Ovary (tissue), 7 donors: ENCODE measurements at regions not wholly inside any gene's neighbourhood (a gene's known extent, or its start where the extent isn't known, plus 50 kb on each side); places are given as distances from the start of the nearest gene placed in this dataset.

Source experiments
- DNase-seq, 5 donors: peaks; one replicate each; pipeline ENCODE4 v3.0.0-alpha.2; 2019 to 2020
- H3K27ac ChIP-seq, 2 donors: fragments of 200-600 bp; one replicate each; pipeline versions ENCODE4 v1.5.1 to v1.8.0; 2019 to 2022
- H3K27me3 ChIP-seq: fragments of 200-600 bp; one replicate; pipeline ENCODE4 v1.8.0; 2022
- H3K36me3 ChIP-seq: fragments of 200-600 bp; sonication (generic); one replicate; pipeline ENCODE4 v1.5.1; 2019
- H3K4me1 ChIP-seq: one replicate; pipeline ENCODE4 v1.8.1; 2013; ENCODE audit warnings: mild to moderate bottlenecking, moderate library complexity; ENCODE audit not compliant: insufficient read depth
- H3K4me3 ChIP-seq: fragments of 200-600 bp; sonication (generic); one replicate; pipeline ENCODE4 v1.5.1; 2017
- H3K9me3 ChIP-seq, 2 donors: fragments of 200-600 bp in 1 of 2; sonication (generic) in 1 of 2; one replicate each; pipeline versions ENCODE4 v1.5.1 to v1.8.1; 2013 to 2019; ENCODE audit warnings: mild to moderate bottlenecking in 1 of 2, moderate library complexity in 1 of 2
- CTCF ChIP-seq, 3 donors: fragments of 450-650 bp in 2 of 3; fragments of 200-600 bp in 1 of 3; IDR thresholded peaks; one replicate each; pipeline versions ENCODE4 v1.5.1 to v1.8.0; 2016 to 2022; ENCODE audit warnings: antibody characterized with exemption in 3 of 3, mild to moderate bottlenecking in 1 of 3
- EP300 ChIP-seq: sonication (generic); formaldehyde crosslinking; IDR thresholded peaks from one replicate; pipeline ENCODE4 v1.6.1; 2017; ENCODE audit warnings: antibody characterized with exemption
- POLR2A ChIP-seq: fragments of 450-650 bp; IDR thresholded peaks from one replicate; pipeline ENCODE4 v1.6.1; 2017; ENCODE audit warnings: antibody characterized with exemption, mild to moderate bottlenecking, moderate library complexity
- WGBS, 3 donors: extraction: QIAGEN DNeasy Blood & Tissue Kit in 1 of 3; methylation state at CpG; one replicate each; pipeline versions ENCODE4 v1.1.5 to v1.1.7; 2013 to 2017; 5-methylcytosine and 5-hydroxymethylcytosine counted together
- intact Hi-C, 4 donors: fragments of 100-400 bp; cut with DNase I; formaldehyde crosslinking; loops; one replicate each; pipeline versions ENCODE4 v1.11.0 to v1.15.1; 2022 to 2023
- donor health status: DM: no; HTN: no; CAD: no; lungs with moderate emphysema.
- donor health status: DM: no; HTN: no; CAD: no.
- donor health status: Bipolar disorder and iron deficiency.
- donor health status: DM: no; HTN: no; CAD: no.
- donor health status: DM: yes; HTN: yes; CAD: no.

DNA sequence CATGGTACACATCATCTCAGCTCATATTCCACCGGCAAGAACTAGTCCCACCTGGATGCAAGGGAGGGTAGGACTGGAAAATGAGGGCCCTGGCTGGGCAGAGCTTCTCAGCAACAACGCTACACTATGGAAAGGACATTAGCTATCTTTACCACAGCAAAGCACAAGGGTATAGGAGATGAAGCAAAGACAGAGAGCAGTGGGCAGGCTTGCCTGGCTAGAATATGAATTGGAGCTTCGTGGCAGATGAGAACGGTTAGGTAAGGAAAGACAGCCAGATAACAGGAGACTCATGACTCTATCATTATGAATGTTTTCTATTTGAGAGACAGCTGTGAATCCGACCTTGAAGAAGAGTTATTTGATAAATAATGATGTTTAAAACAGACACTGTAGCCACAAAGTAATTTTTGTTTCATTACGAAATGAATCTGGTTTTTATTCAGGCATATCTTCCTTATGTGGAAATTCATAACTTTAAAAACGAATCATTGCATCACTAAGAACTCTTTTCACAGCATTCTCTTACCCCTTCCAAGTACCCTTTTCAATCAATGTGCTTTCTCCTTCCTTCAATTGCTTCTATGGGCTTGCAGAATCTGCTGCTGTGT lies 59.1 kb upstream of the PCED1B start:
- intact Hi-C loops, result no loop called here

GRCh38 chr12:47021298-47021697 lies 58.1 kb upstream of the PCED1B start:
- H3K36me3 ChIP-seq, result no peaks in the 10 kb centered on the region
- no peaks in the 10 kb centered on the region for H3K4me1 ChIP-seq
- no peak overlapping the region for H3K27ac ChIP-seq
- no peaks in the 10 kb centered on the region for H3K27me3 ChIP-seq
- WGBS, 3 donors, result 49 to 50% (median 50%) methylated on average over 2 of the region's 2 CpGs
- TF ChIP-seq EP300, result no peak
- peak; percentile 16 to 65 (median 55) for TF ChIP-seq CTCF (IDR thresholded peaks at IDR 0.05)
- TF ChIP-seq POLR2A, result no peak
- intact Hi-C loops, result no loop called here
- no peaks in the 10 kb centered on the region for H3K9me3 ChIP-seq
- H3K4me3 ChIP-seq, result no peak overlapping the region
- no peak for DNase-seq

More for the DNA sequence above, 59.1 kb upstream of the PCED1B start:
- H3K4me1 ChIP-seq, result no peaks in the 10 kb centered on the region
- DNase-seq, result no peak
- WGBS, 3 donors, result 21 to 57% (median 42%) methylated on average over 7 of the region's 7 CpGs
- no peak for TF ChIP-seq CTCF (IDR thresholded peaks at IDR 0.05)
- TF ChIP-seq POLR2A, result no peak
- no peak for TF ChIP-seq EP300
- H3K36me3 ChIP-seq, result no peaks in the 10 kb centered on the region
- no peak overlapping the region for H3K4me3 ChIP-seq
- no peaks in the 10 kb centered on the region for H3K27me3 ChIP-seq
- no peaks in the 10 kb centered on the region for H3K9me3 ChIP-seq
- H3K27ac ChIP-seq, result no peak overlapping the region

DNA sequence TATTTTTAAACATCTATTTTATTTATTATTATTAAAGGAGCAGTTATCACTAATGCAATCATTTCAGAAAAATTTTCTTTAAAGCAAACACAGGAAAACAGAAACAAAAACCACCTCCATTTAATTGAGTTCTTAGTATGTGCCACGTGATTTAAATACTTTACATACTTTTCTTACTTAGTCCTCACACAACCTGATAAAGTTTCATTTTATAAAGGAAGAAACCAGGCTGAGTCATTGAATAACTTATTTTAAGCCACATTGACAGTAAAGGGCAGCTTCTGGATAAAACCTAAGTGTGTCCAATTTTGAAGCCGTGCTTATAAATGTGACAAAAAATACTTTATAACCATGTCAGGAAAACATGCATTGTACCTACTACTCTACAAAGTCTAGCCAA lies 57.1 kb upstream of the PCED1B start:
- no peaks in the 10 kb centered on the region for H3K36me3 ChIP-seq
- H3K9me3 ChIP-seq, result no peaks in the 10 kb centered on the region
- TF ChIP-seq EP300 (no peak), CTCF (IDR thresholded peaks at IDR 0.05) (no peak), POLR2A (no peak)
- intact Hi-C loops, result no loop called here
- DNase-seq, result no peak
- no peak overlapping the region for H3K4me3 ChIP-seq
- WGBS, 3 donors, result 4 to 6% (median 4%) methylated on average over 2 of the region's 2 CpGs
- no peaks in the 10 kb centered on the region for H3K27me3 ChIP-seq
- no peak overlapping the region for H3K27ac ChIP-seq
- no peaks in the 10 kb centered on the region for H3K4me1 ChIP-seq

DNA sequence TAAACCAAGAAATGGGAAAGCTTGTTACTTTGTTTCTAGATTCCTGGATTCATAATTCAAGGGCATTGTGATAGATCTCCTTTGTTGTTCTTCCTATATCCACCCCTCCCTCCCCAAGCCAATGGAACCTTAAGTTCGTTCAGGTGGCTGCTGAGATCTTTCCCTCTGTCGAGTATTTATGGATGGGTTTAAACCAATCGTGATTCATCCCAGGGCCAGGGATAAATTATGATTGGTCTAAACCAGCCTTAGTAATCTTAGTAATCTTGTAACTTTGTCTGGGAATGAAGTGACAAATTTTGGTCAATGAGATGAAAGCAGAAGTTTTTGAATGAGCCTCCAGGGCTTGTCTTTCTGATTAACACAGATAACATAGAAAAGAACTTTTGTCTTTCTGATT lies 56.1 kb upstream of the PCED1B start:
- no peaks in the 10 kb centered on the region for H3K9me3 ChIP-seq
- no peaks in the 10 kb centered on the region for H3K36me3 ChIP-seq
- intact Hi-C loops, result no loop called here
- TF ChIP-seq CTCF (IDR thresholded peaks at IDR 0.05) (no peak), EP300 (no peak), POLR2A (no peak)
- no peaks in the 10 kb centered on the region for H3K4me1 ChIP-seq
- no peaks in the 10 kb centered on the region for H3K27me3 ChIP-seq
- no peak overlapping the region for H3K27ac ChIP-seq
- H3K4me3 ChIP-seq, result no peak overlapping the region
- 76 to 81% (median 79%) methylated on average over 3 of the region's 3 CpGs for WGBS, 3 donors
- no peak for DNase-seq
